OCI-M1 (cell line): ENCODE measurements at regions not wholly inside any gene's neighbourhood (a gene's known extent, or its start where the extent isn't known, plus 50 kb on each side); places are given as distances from the start of the nearest gene placed in this dataset.

Experiments
- DNase-seq: peaks from one replicate; lab custom pipeline; 2025; lab: John Stamatoyannopoulos, UW

GRCh38 chr3:72375237-72376076 lies 472.8 kb downstream of the SHQ1 start:
- peak; percentile 61 for DNase-seq

- DNase-seq: no peak
These were observed 475.1 kb downstream of the SHQ1 start for GRCh38 chr3:72373139-72373538.

GRCh38 chr3:72372161-72372560 lies 476.1 kb downstream of the SHQ1 start:
- DNase-seq: no peak

GRCh38 chr3:72371431-72371830 lies 476.8 kb downstream of the SHQ1 start:
- DNase-seq: no peak

- DNase-seq: no peak
These were observed 477.3 kb downstream of the SHQ1 start for GRCh38 chr3:72370947-72371346.

- no peak for DNase-seq
These were observed 478.6 kb downstream of the SHQ1 start for GRCh38 chr3:72369681-72370080.

- no peak for DNase-seq
These were observed 479.8 kb downstream of the SHQ1 start for GRCh38 chr3:72368331-72368975.

GRCh38 chr3:72361990-72362389 lies 486.3 kb downstream of the SHQ1 start:
- no peak for DNase-seq

- DNase-seq: no peak
These were observed 488.5 kb downstream of the SHQ1 start for GRCh38 chr3:72359743-72360142.

GRCh38 chr3:72355168-72355567 lies 493.1 kb downstream of the SHQ1 start:
- DNase-seq: peak; percentile 8

- DNase-seq: no peak
These were observed 493.8 kb downstream of the SHQ1 start for GRCh38 chr3:72354486-72354885.

GRCh38 chr3:72353236-72354128 lies 494.8 kb downstream of the SHQ1 start:
- DNase-seq: no peak

- DNase-seq: no peak
These were observed 496.1 kb downstream of the SHQ1 start for GRCh38 chr3:72352176-72352575.

- DNase-seq: no peak
These were observed 496.7 kb downstream of the SHQ1 start for GRCh38 chr3:72351536-72351935.

- DNase-seq: no peak
These were observed 497.3 kb downstream of the SHQ1 start for GRCh38 chr3:72350761-72351505.

GRCh38 chr3:72348357-72348756 lies 499.9 kb downstream of the SHQ1 start:
- no peak for DNase-seq

GRCh38 chr3:72347819-72348319 lies 500.4 kb downstream of the SHQ1 start:
- no peak for DNase-seq

GRCh38 chr3:72346526-72346926 lies 501.7 kb downstream of the SHQ1 start:
- no peak for DNase-seq

- DNase-seq: no peak
These were observed 502.3 kb downstream of the SHQ1 start for GRCh38 chr3:72345980-72346379.

GRCh38 chr3:72345237-72345878 lies 502.9 kb downstream of the SHQ1 start:
- DNase-seq: no peak

- no peak for DNase-seq
These were observed 503.6 kb downstream of the SHQ1 start for GRCh38 chr3:72344647-72345046.
